ENCODE measurements at regions not wholly inside any gene's neighbourhood (a gene's known extent, or its start where the extent isn't known, plus 50 kb on each side); places are given as distances from the start of the nearest gene placed in this dataset.

- ChIA-PET CTCF (no interaction called here), POLR2A (no interaction called here)
- Histone ChIP-seq H3K4me1 (ENCODE audit: control insufficient read depth, extremely low read depth, insufficient read depth, low read length) (no peaks in the 10 kb centered on the region), H3K4me2 (ENCODE audit: insufficient read depth, low read length) (no peak overlapping the region), H3K9me1 (replicated peaks; ENCODE audit: control insufficient read depth, extremely low read depth, insufficient read depth, low read length) (no peaks in the 10 kb centered on the region), H2AFZ (ENCODE audit: low read depth, low read length) (no peak overlapping the region), H3K9ac (replicated peaks; ENCODE audit: extremely low read depth, insufficient read depth, low read length) (no peak overlapping the region), H3K36me3 (ENCODE audit: control insufficient read depth in 2 of 2, extremely low read depth in 1 of 2, insufficient read depth in 2 of 2, low read length in 2 of 2) (no peaks in the 10 kb centered on the region), H3K79me2 (ENCODE audit: control insufficient read depth, insufficient read depth, low read length) (no peaks in the 10 kb centered on the region), H3K27me3 (ENCODE audit: control insufficient read depth in 2 of 2, insufficient read depth in 2 of 2, low read length in 2 of 2) (no peaks in the 10 kb centered on the region), H3K27ac (ENCODE audit: insufficient read depth, low read depth, low read length) (no peak overlapping the region), H4K20me1 (replicated peaks; ENCODE audit: control insufficient read depth, extremely low read depth, insufficient read depth, low read length) (no peaks in the 10 kb centered on the region), H3K9me3 (replicated peaks; ENCODE audit: control insufficient read depth, insufficient read depth, low read length) (no peaks in the 10 kb centered on the region), H3K4me3 (replicated peaks in 1 of 3; ENCODE audit: insufficient read depth in 1 of 3, low read depth in 1 of 3, low read length in 3 of 3) (no peak overlapping the region)
- BruUV-seq (replicated peaks), result no TSS peak
- intact Hi-C loops (cut with micrococcal nuclease) (no loop called here), dilution Hi-C loops (cut with MboI; ENCODE audit: extremely low pct_ligation_motif_present, low sequenced_read_pairs) (no loop called here)
- FAIRE-seq, result no peak
- no peak for DNase-seq (ENCODE audit: low read depth, low spot score)
- TF ChIP-seq CTCF (IDR thresholded peaks at IDR 0.05; ENCODE audit: extremely low read depth in 1 of 2, insufficient read depth in 1 of 2, low read depth in 1 of 2, low read length in 2 of 2), result no peak
- TF ChIP-seq FOS (IDR thresholded peaks at IDR 0.05; ENCODE audit: borderline replicate concordance, insufficient read depth, low read length), result no peak
- TF ChIP-seq GATA2 (IDR thresholded peaks at IDR 0.05; ENCODE audit: insufficient read depth, insufficient read length, low read depth, low read length), result no peak
- no peak for TF ChIP-seq POLR2A (IDR thresholded peaks at IDR 0.05; ENCODE audit: low read depth, low read length)
- TF ChIP-seq JUN (IDR thresholded peaks at IDR 0.05; ENCODE audit: borderline replicate concordance, insufficient read depth, insufficient read length, low read depth), result no peak
- no peak for TF ChIP-seq POLR2AphosphoS5 (IDR thresholded peaks at IDR 0.05; ENCODE audit: insufficient read depth, low read depth, low read length)
- TF ChIP-seq, protein P1, sequence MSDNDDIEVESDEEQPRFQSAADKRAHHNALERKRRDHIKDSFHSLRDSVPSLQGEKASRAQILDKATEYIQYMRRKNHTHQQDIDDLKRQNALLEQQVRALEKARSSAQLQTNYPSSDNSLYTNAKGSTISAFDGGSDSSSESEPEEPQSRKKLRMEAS (IDR thresholded peaks at IDR 0.05; ENCODE audit: insufficient read depth, insufficient read length), result no peak
- no peak for TF ChIP-seq MYC (IDR thresholded peaks at IDR 0.05; ENCODE audit: low read depth, low read length)
- no peak for TF ChIP-seq EZH2 (IDR thresholded peaks at IDR 0.05; ENCODE audit: borderline replicate concordance, low read depth, low read length, severe bottlenecking)
These were observed 1274.5 kb upstream of the TMEFF2 start for GRCh38 chr2:193469251-193469650.

Data from endothelial cell of umbilical vein (primary cell).